ENCODE measurements at regions not wholly inside any gene's neighbourhood (a gene's known extent, or its start where the extent isn't known, plus 50 kb on each side); places are given as distances from the start of the nearest gene placed in this dataset.

GRCh38 chr9:88798476-88798875 is 192.8 kb upstream of the S1PR3 start:
- DNase-seq: no peak

DNA sequence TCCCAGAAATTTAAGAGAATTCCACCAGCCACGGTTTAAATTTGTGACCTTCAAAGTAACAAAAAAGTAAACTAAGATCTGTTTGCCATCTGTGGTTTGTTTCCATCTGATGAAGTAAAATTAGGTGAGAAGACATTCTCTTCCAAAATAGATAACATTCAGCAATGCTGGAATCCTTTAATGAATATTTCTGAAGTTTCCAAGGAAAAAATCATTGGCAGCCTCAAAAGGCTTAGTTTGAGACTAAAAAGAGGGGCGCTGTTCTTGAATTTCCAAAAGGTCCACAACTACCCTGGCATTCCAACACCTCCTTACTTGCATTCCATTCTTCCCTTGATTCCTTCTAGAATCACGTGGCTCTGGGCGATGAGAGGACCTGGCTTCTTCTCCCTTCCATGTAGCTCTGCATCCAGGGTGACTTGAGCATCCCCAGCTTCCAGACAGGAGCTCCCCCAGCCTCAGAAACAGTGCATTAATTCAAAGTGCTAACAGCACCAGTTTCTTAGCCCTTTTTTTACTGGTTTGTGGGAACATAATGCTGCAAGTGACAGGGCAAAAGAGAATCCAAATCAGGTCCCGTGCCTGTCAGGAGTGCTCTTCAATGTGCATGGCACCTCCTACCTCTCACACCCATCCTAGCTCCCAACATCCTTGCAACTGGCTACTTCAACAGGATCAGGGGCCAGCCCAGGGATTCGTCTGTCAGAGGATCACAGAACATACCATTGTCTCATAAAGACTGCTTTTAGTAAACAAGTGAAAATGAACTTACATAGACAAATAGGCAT is 191.5 kb upstream of the S1PR3 start:
- no peak for DNase-seq

DNA sequence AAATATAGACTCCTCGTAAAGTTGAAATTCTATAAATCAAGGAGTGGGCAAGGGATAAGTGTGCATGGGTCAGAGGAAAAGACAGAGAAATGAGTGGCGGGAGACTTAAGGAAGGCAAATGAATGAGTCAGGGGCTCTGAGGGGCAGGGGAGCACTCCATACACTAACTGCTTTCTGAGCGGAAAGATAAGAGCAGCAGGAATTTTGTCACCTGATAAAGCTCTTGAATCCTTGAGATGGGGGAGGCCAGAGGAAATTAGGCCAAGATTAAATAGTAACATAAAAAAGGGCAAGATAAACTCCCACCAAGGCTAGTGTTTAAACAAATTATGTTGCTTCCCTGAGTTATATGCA is 191.0 kb upstream of the S1PR3 start:
- no peak for DNase-seq

GRCh38 chr9:88801214-88801796 is 190.0 kb upstream of the S1PR3 start:
- no peak for DNase-seq

DNA sequence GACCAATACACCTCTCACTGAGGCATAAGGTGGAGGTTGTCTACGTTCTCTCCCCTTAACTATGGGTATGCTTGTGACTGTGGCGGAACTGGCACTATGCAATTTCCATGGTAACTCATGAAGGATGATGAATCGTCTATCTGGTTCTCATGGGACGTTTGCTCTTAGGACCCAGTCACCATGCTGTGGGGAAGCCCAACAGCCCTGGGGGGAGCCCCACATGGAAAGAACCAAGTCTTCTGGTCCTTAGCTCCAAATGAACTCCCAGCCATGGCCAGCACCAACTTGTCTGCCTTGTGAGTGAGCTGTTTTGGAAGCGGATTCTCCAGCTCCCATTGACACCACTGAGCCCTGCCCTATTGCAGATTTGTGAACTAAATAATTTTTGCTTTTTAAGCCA is 188.7 kb upstream of the S1PR3 start:
- no peak for DNase-seq

- DNase-seq: peak; percentile 4
Measured at GRCh38 chr9:88803546-88804253, 187.6 kb upstream of the S1PR3 start.

- no peak for DNase-seq
Measured at GRCh38 chr9:88804254-88804596, 187.0 kb upstream of the S1PR3 start.

GRCh38 chr9:88805217-88805943 is 185.9 kb upstream of the S1PR3 start:
- DNase-seq: no peak

- no peak for DNase-seq
Measured at GRCh38 chr9:88807426-88807825, 183.8 kb upstream of the S1PR3 start.

DNA sequence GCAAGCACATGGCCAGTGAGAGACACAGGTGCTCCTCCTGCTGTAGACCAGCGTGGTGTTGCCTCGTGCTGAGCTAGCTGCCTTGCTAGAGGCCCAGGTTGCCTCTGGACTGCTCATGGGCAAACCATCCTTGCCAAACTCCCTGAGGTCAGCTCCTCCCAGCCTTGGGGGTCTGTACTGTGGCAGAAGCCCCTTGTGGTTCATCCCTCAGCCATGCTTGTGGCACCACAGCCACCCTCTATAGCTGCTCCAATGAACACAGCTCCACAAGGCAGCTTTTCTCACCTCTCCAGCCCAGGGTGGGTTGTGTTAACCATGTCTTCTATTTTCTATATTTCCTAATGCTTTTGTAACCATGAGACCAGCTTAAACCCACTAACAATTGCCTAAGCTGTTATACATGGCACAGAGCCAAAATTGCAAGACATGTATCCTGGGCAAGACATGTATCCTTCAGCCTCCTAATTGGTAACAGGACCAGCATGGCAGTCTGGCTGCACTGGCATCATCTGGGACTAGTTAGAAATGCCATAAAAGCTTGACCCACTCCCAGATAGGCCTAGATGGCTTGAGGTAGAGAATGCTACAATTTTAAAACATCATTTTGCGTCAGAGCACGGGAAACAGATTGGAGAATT is 183.1 kb upstream of the S1PR3 start:
- peak; percentile 22 for DNase-seq

- DNase-seq: no peak
Measured at GRCh38 chr9:88808761-88809354, 182.4 kb upstream of the S1PR3 start.

DNA sequence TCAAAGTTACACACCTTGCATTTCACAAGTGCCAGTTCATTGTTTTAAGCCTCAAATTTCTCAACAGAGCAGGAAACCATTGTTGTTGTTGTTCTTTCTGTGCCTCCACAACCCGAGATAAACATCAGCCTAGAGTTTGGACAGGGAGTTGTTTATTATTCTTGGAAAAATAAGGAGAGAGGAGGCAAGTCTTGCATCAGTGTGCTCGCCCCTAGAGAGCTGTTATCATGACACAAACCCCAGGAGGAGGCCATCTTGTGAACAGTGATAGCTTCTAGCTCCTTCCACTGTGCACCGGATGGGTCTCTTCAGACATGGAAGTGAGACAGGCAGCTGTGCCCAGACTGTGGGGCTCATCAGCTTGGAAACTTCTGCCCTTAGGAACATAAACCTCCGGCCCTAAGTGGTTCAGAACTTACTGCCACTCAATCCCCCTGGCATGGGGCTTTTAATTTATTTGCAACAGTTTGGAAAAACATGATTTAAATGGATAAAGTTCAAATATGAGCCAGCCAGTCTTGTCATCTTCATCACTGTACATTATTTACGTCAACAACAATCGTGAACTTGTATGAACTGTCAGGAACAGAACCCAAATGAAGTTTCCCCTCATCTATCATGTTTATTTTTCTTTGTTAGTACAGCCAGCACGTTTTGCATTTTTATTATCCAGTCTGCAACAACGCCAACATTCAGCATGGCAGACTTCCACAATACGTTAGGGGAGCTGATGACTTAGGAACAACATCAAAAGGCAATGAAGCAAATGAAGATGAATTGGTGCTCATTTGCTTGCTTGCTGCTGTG is 181.7 kb upstream of the S1PR3 start:
- no peak for DNase-seq

DNA sequence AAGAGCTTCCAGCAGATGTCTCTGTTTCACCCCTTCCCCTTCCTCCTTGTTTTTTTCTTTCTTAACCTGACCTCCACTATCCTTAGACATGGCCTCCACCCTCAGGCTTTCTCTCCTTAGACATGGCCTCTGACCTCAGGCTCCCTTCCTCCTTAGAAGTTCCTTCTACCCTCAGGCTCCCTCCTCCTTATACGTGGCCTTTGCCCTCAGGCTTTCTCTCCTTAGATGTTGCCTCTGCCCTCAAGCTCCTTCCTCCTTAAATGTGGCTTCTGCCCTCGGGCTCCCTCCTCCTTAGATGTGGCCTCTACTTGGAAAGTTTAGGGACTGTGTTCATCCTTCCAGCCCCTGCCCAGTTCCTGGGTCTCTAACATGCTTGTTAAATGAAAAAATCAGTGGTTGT is 180.4 kb upstream of the S1PR3 start:
- DNase-seq: no peak

- DNase-seq: no peak
Measured at GRCh38 chr9:88811511-88811910, 179.8 kb upstream of the S1PR3 start.

DNA sequence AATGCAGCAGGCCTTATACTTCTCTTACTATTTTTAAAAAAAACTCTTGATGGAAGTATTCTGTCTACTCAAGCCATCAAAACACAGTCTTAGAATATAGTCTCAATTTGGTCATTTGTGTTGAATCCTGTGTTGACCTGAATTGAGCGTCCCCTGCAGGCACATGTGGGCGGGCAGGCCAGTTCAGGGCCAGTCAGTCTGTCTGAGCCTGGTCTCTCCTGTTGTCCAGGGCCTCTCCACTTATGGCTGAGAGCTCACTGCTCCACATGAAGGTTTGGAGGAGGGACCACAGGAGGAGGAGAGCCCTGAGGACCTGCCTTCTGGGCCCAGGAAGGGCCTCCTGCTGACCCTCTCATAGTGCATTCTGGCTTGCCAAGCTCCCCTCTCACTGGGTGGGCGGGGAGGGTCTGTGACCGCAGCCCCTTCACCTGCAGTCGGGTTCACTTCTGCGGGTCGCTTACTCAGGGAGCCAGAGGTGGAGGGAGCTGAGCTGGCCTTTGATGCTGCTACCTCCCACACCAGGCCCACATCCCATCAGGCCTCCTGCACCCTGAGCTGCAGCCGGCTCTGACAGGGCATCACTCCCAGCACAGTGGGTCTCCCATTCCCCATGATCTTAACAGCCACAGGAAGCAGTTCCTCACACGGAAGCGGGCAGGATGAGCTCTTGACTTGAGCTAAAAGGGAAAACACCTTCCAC is 178.2 kb upstream of the S1PR3 start:
- DNase-seq: no peak

DNA sequence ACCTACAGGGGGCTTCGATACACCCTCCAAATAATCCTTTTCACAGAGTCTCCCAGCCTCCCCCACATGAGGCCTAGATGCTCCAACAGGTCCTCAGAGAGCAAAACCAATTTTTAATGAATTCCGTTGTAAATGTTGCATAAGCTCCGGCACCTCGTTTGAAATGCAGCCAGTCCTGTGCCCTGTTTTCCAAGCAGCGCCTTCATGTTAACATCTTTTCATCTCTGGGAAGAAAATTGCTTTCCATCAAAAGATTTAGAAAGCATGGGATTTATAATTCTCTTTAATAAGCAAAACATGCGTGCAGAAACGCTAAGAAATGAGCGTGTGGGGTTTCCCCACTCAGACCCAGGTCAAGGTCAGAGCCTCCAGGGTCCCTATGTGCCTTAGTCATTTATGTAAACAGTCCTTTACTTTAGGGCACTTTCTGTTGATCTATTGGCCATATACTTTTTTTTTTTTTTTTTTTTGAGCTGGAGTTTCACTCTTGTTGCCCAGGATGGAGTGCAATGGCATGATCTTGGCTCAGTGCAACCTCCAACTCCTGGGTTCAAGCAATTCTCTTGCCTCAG is 177.5 kb upstream of the S1PR3 start:
- DNase-seq: no peak

- DNase-seq: no peak
Measured at GRCh38 chr9:88814577-88814976, 176.7 kb upstream of the S1PR3 start.

- DNase-seq: no peak
Measured at GRCh38 chr9:88816141-88816540, 175.1 kb upstream of the S1PR3 start.

GRCh38 chr9:88816591-88816990 is 174.7 kb upstream of the S1PR3 start:
- no peak for DNase-seq

DNA sequence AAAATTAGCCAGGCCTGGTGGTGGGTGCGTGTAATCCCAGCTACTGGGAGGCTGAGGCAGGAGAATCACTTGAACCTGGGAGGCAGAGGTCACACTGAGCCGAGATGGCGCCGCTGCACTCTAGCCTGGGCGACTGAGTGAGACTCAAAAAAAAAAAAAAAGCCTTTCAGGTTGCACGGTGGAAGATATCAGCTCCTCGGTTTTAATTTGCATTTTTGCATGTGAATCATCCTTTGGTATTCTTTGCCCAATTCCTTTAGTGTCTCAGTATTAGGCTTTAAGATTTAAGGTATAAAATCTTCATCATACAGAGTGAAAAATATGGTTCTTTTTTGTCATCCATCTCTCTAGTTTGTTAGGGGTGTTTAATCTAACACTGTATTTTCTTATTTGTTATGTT is 173.6 kb upstream of the S1PR3 start:
- no peak for DNase-seq

Data from NCI-H82 (cell line).